H9 (cell line): ENCODE measurements at regions not wholly inside any gene's neighbourhood (a gene's known extent, or its start where the extent isn't known, plus 50 kb on each side); places are given as distances from the start of the nearest gene placed in this dataset.

ENCODE experiments used
- DNase-seq: peaks from one replicate; pipeline ENCODE4 v3.0.0-alpha.2; 2017
- H2AFZ ChIP-seq: one replicate; pipeline ENCODE4 v1.6.1; 2013; ENCODE audit warnings: mild to moderate bottlenecking, low read length, control low read depth, moderate library complexity
- H2AK5ac ChIP-seq: 2 replicates; pipeline ENCODE4 v1.6.1; 2013; ENCODE audit warnings: low read length, control low read depth, mixed read lengths; ENCODE audit not compliant: insufficient read length
- H2BK120ac ChIP-seq: one replicate; pipeline ENCODE4 v1.6.1; 2013; ENCODE audit warnings: low read depth, mild to moderate bottlenecking, low read length, control low read depth, inconsistent platforms; ENCODE audit not compliant: poor library complexity, severe bottlenecking
- H2BK12ac ChIP-seq: 2 replicates; pipeline ENCODE4 v1.6.1; 2013; ENCODE audit warnings: low read length, control low read depth, mixed read lengths, low read depth; ENCODE audit not compliant: insufficient read length
- H2BK15ac ChIP-seq: 2 replicates; pipeline ENCODE4 v1.6.1; 2013; ENCODE audit warnings: low read depth, low read length, control low read depth
- H2BK20ac ChIP-seq: one replicate; pipeline ENCODE4 v1.6.1; 2013; ENCODE audit warnings: low read depth, mild to moderate bottlenecking, low read length, control low read depth, inconsistent platforms; ENCODE audit not compliant: poor library complexity, severe bottlenecking
- H2BK5ac ChIP-seq: 2 replicates; pipeline ENCODE4 v1.6.1; 2013; ENCODE audit warnings: low read length, control low read depth, mixed read lengths; ENCODE audit not compliant: insufficient read length
- H3K14ac ChIP-seq: 2 replicates; pipeline ENCODE4 v1.6.1; 2013; ENCODE audit warnings: low read length, control low read depth; ENCODE audit not compliant: insufficient read depth
- H3K18ac ChIP-seq: 2 replicates; pipeline ENCODE4 v1.6.1; 2013; ENCODE audit warnings: low read depth, mild to moderate bottlenecking, mixed read lengths, low read length, control low read depth; ENCODE audit not compliant: insufficient read length
- H3K23ac ChIP-seq: 2 replicates; pipeline ENCODE4 v1.6.1; 2013; ENCODE audit warnings: low read length, control low read depth, mixed read lengths, low read depth; ENCODE audit not compliant: insufficient read length
- H3K23me2 ChIP-seq: 2 replicates; pipeline ENCODE4 v1.6.1; 2013; ENCODE audit warnings: low read depth, mild to moderate bottlenecking, mixed read lengths, low read length, control low read depth; ENCODE audit not compliant: insufficient read length, poor library complexity, severe bottlenecking
- H3K27ac ChIP-seq: 2 replicates; pipeline ENCODE4 v1.5.1; 2013; ENCODE audit warnings: low read length, control low read depth, mixed read lengths, low read depth; ENCODE audit not compliant: insufficient read length
- H3K27me3 ChIP-seq: 2 replicates; pipeline ENCODE4 v1.6.1; 2013; ENCODE audit warnings: low read length, control low read depth, inconsistent platforms; ENCODE audit not compliant: insufficient read depth
- H3K4ac ChIP-seq: 2 replicates; pipeline ENCODE4 v1.6.1; 2013; ENCODE audit warnings: low read depth, mild to moderate bottlenecking, control low read depth, inconsistent platforms, low read length, moderate library complexity
- H3K4me1 ChIP-seq: 2 replicates; pipeline ENCODE4 v1.6.1; 2013; ENCODE audit warnings: low read length, control low read depth, inconsistent platforms; ENCODE audit not compliant: insufficient read depth
- H3K4me2 ChIP-seq: 2 replicates; pipeline ENCODE4 v1.6.1; 2013; ENCODE audit warnings: low read length, control low read depth, mixed read lengths; ENCODE audit not compliant: insufficient read length, insufficient read depth
- H3K56ac ChIP-seq: 2 replicates; pipeline ENCODE4 v1.6.1; 2013; ENCODE audit warnings: low read depth, mild to moderate bottlenecking, mixed read lengths, low read length, control low read depth; ENCODE audit not compliant: insufficient read length
- H3K79me1 ChIP-seq: 2 replicates; pipeline ENCODE4 v1.6.1; 2013; ENCODE audit warnings: low read depth, mild to moderate bottlenecking, moderate library complexity, low read length, control low read depth, inconsistent platforms; ENCODE audit not compliant: insufficient read depth, poor library complexity, severe bottlenecking
- H3K79me2 ChIP-seq: 2 replicates; pipeline ENCODE4 v1.6.1; 2013; ENCODE audit warnings: low read length, control low read depth, inconsistent platforms; ENCODE audit not compliant: insufficient read depth
- H3K9ac ChIP-seq: 2 replicates; pipeline ENCODE4 v1.6.1; 2013; ENCODE audit warnings: low read length, control low read depth, mixed read lengths; ENCODE audit not compliant: insufficient read length; ENCODE audit errors: extremely low read depth
- H3K9me3 ChIP-seq: one replicate; pipeline ENCODE4 v1.6.1; 2013; ENCODE audit warnings: low read depth, low read length, inconsistent platforms; ENCODE audit not compliant: control insufficient read depth
- H3T11ph ChIP-seq: one replicate; pipeline ENCODE4 v1.6.1; 2013; ENCODE audit warnings: mild to moderate bottlenecking, low read length, control low read depth, inconsistent platforms
- H4K20me1 ChIP-seq: one replicate; pipeline ENCODE4 v1.6.1; 2013; ENCODE audit not compliant: control insufficient read depth, insufficient read length, insufficient read depth
- H4K5ac ChIP-seq: 2 replicates; pipeline ENCODE4 v1.6.1; 2013; ENCODE audit warnings: low read depth, mild to moderate bottlenecking, mixed read lengths, low read length, control low read depth; ENCODE audit not compliant: insufficient read length
- H4K8ac ChIP-seq: replicated peaks from 2 replicates; pipeline ENCODE4 v1.6.1; 2013; ENCODE audit warnings: low read length, control low read depth, mixed read lengths, low read depth; ENCODE audit not compliant: insufficient read length
- H4K91ac ChIP-seq: 2 replicates; pipeline ENCODE4 v1.6.1; 2013; ENCODE audit warnings: low read depth, mild to moderate bottlenecking, moderate library complexity, mixed read lengths, low read length, control low read depth; ENCODE audit not compliant: insufficient read length
- H3K27ac Mint-ChIP-seq, 3 experiments: 2 replicates in 2 of 3; 3 replicates in 1 of 3; pipeline ENCODE4 v1.8.0; 2020 to 2021; ENCODE audit warnings: mixed read lengths in 3 of 3, mild to moderate bottlenecking in 1 of 3, moderate library complexity in 1 of 3
- H3K27me3 Mint-ChIP-seq: 2 replicates; pipeline ENCODE4 v1.8.0; 2021; ENCODE audit warnings: low read depth, mild to moderate bottlenecking, moderate library complexity, mixed read lengths
- H3K36me3 Mint-ChIP-seq, 3 experiments: 2 replicates in 2 of 3; 3 replicates in 1 of 3; pipeline ENCODE4 v1.8.0; 2020 to 2021; ENCODE audit warnings: low read depth in 3 of 3, mixed read lengths in 3 of 3; ENCODE audit not compliant: insufficient read depth in 1 of 3
- H3K4me1 Mint-ChIP-seq, 2 experiments: 2 replicates each; pipeline ENCODE4 v1.8.0; 2020; ENCODE audit warnings: mixed read lengths in 2 of 2
- H3K4me3 Mint-ChIP-seq, 2 experiments: 2 replicates in 1 of 2; 3 replicates in 1 of 2; pipeline ENCODE4 v1.8.0; 2020 to 2021; ENCODE audit warnings: mild to moderate bottlenecking in 2 of 2, mixed read lengths in 2 of 2, moderate library complexity in 1 of 2
- H3K9me3 Mint-ChIP-seq, 2 experiments: 2 replicates in 1 of 2; 3 replicates in 1 of 2; pipeline ENCODE4 v1.8.0; 2020; ENCODE audit warnings: mild to moderate bottlenecking in 2 of 2, mixed read lengths in 2 of 2, moderate library complexity in 1 of 2
- WGBS: extraction: QIAGEN DNeasy Blood & Tissue Kit; methylation state at CpG from one replicate; pipeline ENCODE4 v1.1.7; 2013; ENCODE audit warnings: missing lambda C conversion rate, low lambda C conversion rate, mixed read lengths; ENCODE audit not compliant: insufficient read length; ENCODE audit errors: extremely low coverage; 5-methylcytosine and 5-hydroxymethylcytosine counted together
- TF ChIP-seq, protein P1 (sequence below): fragments of 200-600 bp; sonication (generic); conservative IDR thresholded peaks from 3 replicates; pipeline ENCODE4 v1.8.0; 2021; ENCODE audit warnings: antibody characterized with exemption, mild to moderate bottlenecking

DNA sequence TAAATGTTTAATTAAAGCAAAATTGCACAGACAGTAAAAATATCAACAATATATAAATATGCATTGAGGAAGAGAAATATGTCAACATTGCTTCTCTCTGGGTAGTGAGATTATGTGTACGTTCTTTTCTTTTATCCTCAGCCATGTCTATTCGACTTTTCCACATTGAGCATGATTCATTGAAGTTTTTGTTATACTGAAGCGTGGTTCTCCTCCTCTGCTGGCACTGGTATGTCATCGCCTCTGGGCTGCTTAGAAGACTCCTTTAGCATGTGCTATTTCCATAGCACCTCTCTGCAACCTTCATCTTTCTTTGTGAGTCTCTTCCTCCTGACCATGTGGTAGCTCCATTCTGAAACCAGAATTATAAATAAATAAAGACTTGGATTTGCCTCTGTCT, 65.8 kb upstream of the AKAP13 start:
- Histone ChIP-seq H3K9ac (no peak overlapping the region), H2AK5ac (no peak overlapping the region), H3K4me1 (peaks cover 5% of the 10 kb centered on the region; the same call in 1 of the 2 replicates), H3K79me1 (no peaks in the 10 kb centered on the region), H3K18ac (no peak overlapping the region), H3T11ph (no peak overlapping the region), H3K27me3 (no peaks in the 10 kb centered on the region), H3K4ac (no peak overlapping the region), H2BK5ac (no peak overlapping the region), H2AFZ (no peak overlapping the region), H2BK20ac (no peak overlapping the region), H3K79me2 (no peaks in the 10 kb centered on the region), H3K23me2 (no peaks in the 10 kb centered on the region), H2BK15ac (no peak overlapping the region), H3K27ac (no peak overlapping the region), H4K5ac (no peak overlapping the region), H4K91ac (no peak overlapping the region), H4K8ac (no peak overlapping the region), H3K9me3 (no peaks in the 10 kb centered on the region), H3K14ac (no peak overlapping the region), H4K20me1 (no peaks in the 10 kb centered on the region), H3K4me2 (no peak overlapping the region), H3K56ac (no peak overlapping the region), H2BK120ac (no peak overlapping the region), H2BK12ac (no peak overlapping the region), H3K23ac (no peak overlapping the region)
- Mint-ChIP-seq H3K36me3 (no peaks in the 10 kb centered on the region), H3K4me1 (peaks cover 9 to 14% of the 10 kb centered on the region in 2 experiments), H3K27me3 (peaks cover 2% of the 10 kb centered on the region; the same call in 1 of the 2 replicates), H3K4me3 (no peak overlapping the region), H3K27ac (no peak overlapping the region), H3K9me3 (no peaks in the 10 kb centered on the region; a peak in 1 of 5 replicates)
- no CpG with 5 or more reads among the region's 4 CpGs for WGBS
- no peak for DNase-seq
- TF ChIP-seq, protein P1, sequence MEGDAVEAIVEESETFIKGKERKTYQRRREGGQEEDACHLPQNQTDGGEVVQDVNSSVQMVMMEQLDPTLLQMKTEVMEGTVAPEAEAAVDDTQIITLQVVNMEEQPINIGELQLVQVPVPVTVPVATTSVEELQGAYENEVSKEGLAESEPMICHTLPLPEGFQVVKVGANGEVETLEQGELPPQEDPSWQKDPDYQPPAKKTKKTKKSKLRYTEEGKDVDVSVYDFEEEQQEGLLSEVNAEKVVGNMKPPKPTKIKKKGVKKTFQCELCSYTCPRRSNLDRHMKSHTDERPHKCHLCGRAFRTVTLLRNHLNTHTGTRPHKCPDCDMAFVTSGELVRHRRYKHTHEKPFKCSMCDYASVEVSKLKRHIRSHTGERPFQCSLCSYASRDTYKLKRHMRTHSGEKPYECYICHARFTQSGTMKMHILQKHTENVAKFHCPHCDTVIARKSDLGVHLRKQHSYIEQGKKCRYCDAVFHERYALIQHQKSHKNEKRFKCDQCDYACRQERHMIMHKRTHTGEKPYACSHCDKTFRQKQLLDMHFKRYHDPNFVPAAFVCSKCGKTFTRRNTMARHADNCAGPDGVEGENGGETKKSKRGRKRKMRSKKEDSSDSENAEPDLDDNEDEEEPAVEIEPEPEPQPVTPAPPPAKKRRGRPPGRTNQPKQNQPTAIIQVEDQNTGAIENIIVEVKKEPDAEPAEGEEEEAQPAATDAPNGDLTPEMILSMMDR: no peak
